ENCODE measurements at regions not wholly inside any gene's neighbourhood (a gene's known extent, or its start where the extent isn't known, plus 50 kb on each side); places are given as distances from the start of the nearest gene placed in this dataset.
A peak's percentile ranks its signal among the peaks of the same experiment; 100 is the strongest.

GRCh38 chr11:8740129-8740528, 57.5 kb downstream of the RPL27A start:
- no peak overlapping the region for H2BK5ac ChIP-seq (ENCODE audit: low read depth, low read length, poor library complexity, severe bottlenecking)
- no peak overlapping the region for H3K23ac ChIP-seq (ENCODE audit: low read length in 2 of 2)
- no peak overlapping the region for H2BK12ac ChIP-seq (ENCODE audit: low read length in 2 of 2)
- H2BK120ac ChIP-seq (ENCODE audit: low read depth, low read length): no peak overlapping the region
- no peak overlapping the region for H4K8ac ChIP-seq (ENCODE audit: low read length)
- no peak overlapping the region for H4K91ac ChIP-seq (ENCODE audit: low read length)
- no peak overlapping the region for H3K4me2 ChIP-seq (ENCODE audit: low read length, poor library complexity, severe bottlenecking)
- no peak overlapping the region for H3K9ac ChIP-seq (ENCODE audit: low read length)
- H2AFZ ChIP-seq (ENCODE audit: low read depth, low read length): no peak overlapping the region
- no peak overlapping the region for H2AK5ac ChIP-seq (ENCODE audit: low read length, severe bottlenecking)
- no peak overlapping the region for H2BK15ac ChIP-seq (ENCODE audit: low read depth, poor library complexity, severe bottlenecking)
- H3K4me1 ChIP-seq (ENCODE audit: control insufficient read depth, insufficient read depth, low read depth, low read length): peaks cover 4% of the 10 kb centered on the region
- no peak overlapping the region for H3K14ac ChIP-seq (ENCODE audit: low read length in 2 of 2)
- H3K36me3 ChIP-seq (ENCODE audit: control insufficient read depth in 1 of 2, insufficient read depth in 2 of 2, low read depth in 1 of 2, low read length in 2 of 2): peaks cover 24 to 66% of the 10 kb centered on the region in 2 experiments
- no peaks in the 10 kb centered on the region for H3K9me3 ChIP-seq (ENCODE audit: control insufficient read depth, low read length)
- H3K18ac ChIP-seq (ENCODE audit: low read depth in 1 of 2, low read length in 2 of 2): no peak overlapping the region
- H3K4ac ChIP-seq (ENCODE audit: low read depth in 1 of 2, low read length in 2 of 2): no peak overlapping the region
- no peak for DNase-seq
- no peak overlapping the region for H3K27ac ChIP-seq (ENCODE audit: low read length, poor library complexity, severe bottlenecking)
- 100% methylated on average over 2 of the region's 3 CpGs for WGBS
- no peak overlapping the region for H3K4me3 ChIP-seq (ENCODE audit: insufficient read depth in 1 of 2, low read depth in 1 of 2, low read length in 2 of 2)
- peaks cover 46% of the 10 kb centered on the region for H3K79me1 ChIP-seq (replicated peaks; ENCODE audit: low read length, poor library complexity, severe bottlenecking)
- H3K27me3 ChIP-seq (ENCODE audit: control insufficient read depth in 1 of 2, insufficient read depth in 1 of 2, low read length in 2 of 2): no peaks in the 10 kb centered on the region

DNA sequence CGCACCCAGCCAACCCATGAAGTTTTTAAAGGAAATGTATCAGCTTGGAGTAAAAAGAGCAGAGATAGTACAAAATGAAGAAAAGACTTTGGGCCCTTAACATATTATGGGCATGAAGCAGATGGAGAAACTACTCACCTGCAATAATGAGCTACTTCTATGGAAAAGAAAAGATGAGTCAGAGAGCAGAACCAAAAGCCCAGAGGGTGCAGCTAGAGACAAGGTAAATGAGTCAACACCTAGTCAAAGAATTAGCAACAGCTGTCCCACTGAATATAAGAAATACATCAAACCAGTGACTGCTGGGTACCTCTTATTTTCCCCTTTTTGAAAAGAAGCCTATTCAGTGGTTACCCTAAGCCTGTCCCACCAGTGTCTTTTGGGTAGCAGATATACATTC, 61.8 kb downstream of the RPL27A start:
- no peak overlapping the region for H2BK15ac ChIP-seq (ENCODE audit: low read depth, poor library complexity, severe bottlenecking)
- H2BK5ac ChIP-seq (ENCODE audit: low read depth, low read length, poor library complexity, severe bottlenecking): no peak overlapping the region
- H3K9me3 ChIP-seq (ENCODE audit: control insufficient read depth, low read length): no peaks in the 10 kb centered on the region
- no peak overlapping the region for H3K18ac ChIP-seq (ENCODE audit: low read depth in 1 of 2, low read length in 2 of 2)
- no peak overlapping the region for H3K23ac ChIP-seq (ENCODE audit: low read length in 2 of 2)
- no peak overlapping the region for H3K9ac ChIP-seq (ENCODE audit: low read length)
- H3K27me3 ChIP-seq (ENCODE audit: control insufficient read depth in 1 of 2, insufficient read depth in 1 of 2, low read length in 2 of 2): no peaks in the 10 kb centered on the region
- 100% methylated on average over 1 of the region's 1 CpG for WGBS
- H2AK5ac ChIP-seq (ENCODE audit: low read length, severe bottlenecking): no peak overlapping the region
- no peak overlapping the region for H4K8ac ChIP-seq (ENCODE audit: low read length)
- no peak for DNase-seq
- peaks cover 11% of the 10 kb centered on the region for H3K4me1 ChIP-seq (ENCODE audit: control insufficient read depth, insufficient read depth, low read depth, low read length)
- H2AFZ ChIP-seq (ENCODE audit: low read depth, low read length): no peak overlapping the region
- no peak overlapping the region for H3K4me2 ChIP-seq (ENCODE audit: low read length, poor library complexity, severe bottlenecking)
- no peak overlapping the region for H2BK12ac ChIP-seq (ENCODE audit: low read length in 2 of 2)
- H3K4me3 ChIP-seq (ENCODE audit: insufficient read depth in 1 of 2, low read depth in 1 of 2, low read length in 2 of 2): no peak overlapping the region
- no peak overlapping the region for H2BK120ac ChIP-seq (ENCODE audit: low read depth, low read length)
- H3K27ac ChIP-seq (ENCODE audit: low read length, poor library complexity, severe bottlenecking): no peak overlapping the region
- H3K14ac ChIP-seq (ENCODE audit: low read length in 2 of 2): no peak overlapping the region
- H3K4ac ChIP-seq (ENCODE audit: low read depth in 1 of 2, low read length in 2 of 2): no peak overlapping the region
- H3K36me3 ChIP-seq (ENCODE audit: control insufficient read depth in 1 of 2, insufficient read depth in 2 of 2, low read depth in 1 of 2, low read length in 2 of 2): peaks cover 11 to 63% of the 10 kb centered on the region in 2 experiments
- no peak overlapping the region for H4K91ac ChIP-seq (ENCODE audit: low read length)
- peaks cover 41% of the 10 kb centered on the region for H3K79me1 ChIP-seq (replicated peaks; ENCODE audit: low read length, poor library complexity, severe bottlenecking)

GRCh38 chr11:8745431-8746253, 63.0 kb downstream of the RPL27A start:
- Histone ChIP-seq H3K27ac (ENCODE audit: low read length, poor library complexity, severe bottlenecking) (peak overlapping the region; percentile 73), H2AFZ (ENCODE audit: low read depth, low read length) (no peak overlapping the region), H2BK120ac (ENCODE audit: low read depth, low read length) (no peak overlapping the region), H2BK5ac (ENCODE audit: low read depth, low read length, poor library complexity, severe bottlenecking) (no peak overlapping the region), H3K4me2 (ENCODE audit: low read length, poor library complexity, severe bottlenecking) (peak overlapping the region; percentile 32), H3K4ac (ENCODE audit: low read depth in 1 of 2, low read length in 2 of 2) (no peak overlapping the region), H3K79me1 (replicated peaks; ENCODE audit: low read length, poor library complexity, severe bottlenecking) (peaks cover 44% of the 10 kb centered on the region), H3K14ac (ENCODE audit: low read length in 2 of 2) (no peak overlapping the region), H3K23ac (ENCODE audit: low read length in 2 of 2) (no peak overlapping the region), H3K9ac (ENCODE audit: low read length) (no peak overlapping the region), H2BK12ac (ENCODE audit: low read length in 2 of 2) (no peak overlapping the region), H3K9me3 (ENCODE audit: control insufficient read depth, low read length) (no peaks in the 10 kb centered on the region), H3K27me3 (ENCODE audit: control insufficient read depth in 1 of 2, insufficient read depth in 1 of 2, low read length in 2 of 2) (no peaks in the 10 kb centered on the region), H3K4me3 (ENCODE audit: insufficient read depth in 1 of 2, low read depth in 1 of 2, low read length in 2 of 2) (no peak overlapping the region), H4K8ac (ENCODE audit: low read length) (no peak overlapping the region), H2BK15ac (ENCODE audit: low read depth, poor library complexity, severe bottlenecking) (no peak overlapping the region), H3K4me1 (ENCODE audit: control insufficient read depth, insufficient read depth, low read depth, low read length) (peaks cover 11% of the 10 kb centered on the region), H3K36me3 (ENCODE audit: control insufficient read depth in 1 of 2, insufficient read depth in 2 of 2, low read depth in 1 of 2, low read length in 2 of 2) (peaks cover 13 to 65% of the 10 kb centered on the region in 2 experiments), H4K91ac (ENCODE audit: low read length) (no peak overlapping the region), H3K18ac (ENCODE audit: low read depth in 1 of 2, low read length in 2 of 2) (no peak overlapping the region), H2AK5ac (ENCODE audit: low read length, severe bottlenecking) (peak overlapping the region; percentile 55)
- DNase-seq: no peak
- 84% methylated on average over 6 of the region's 6 CpGs for WGBS

DNA sequence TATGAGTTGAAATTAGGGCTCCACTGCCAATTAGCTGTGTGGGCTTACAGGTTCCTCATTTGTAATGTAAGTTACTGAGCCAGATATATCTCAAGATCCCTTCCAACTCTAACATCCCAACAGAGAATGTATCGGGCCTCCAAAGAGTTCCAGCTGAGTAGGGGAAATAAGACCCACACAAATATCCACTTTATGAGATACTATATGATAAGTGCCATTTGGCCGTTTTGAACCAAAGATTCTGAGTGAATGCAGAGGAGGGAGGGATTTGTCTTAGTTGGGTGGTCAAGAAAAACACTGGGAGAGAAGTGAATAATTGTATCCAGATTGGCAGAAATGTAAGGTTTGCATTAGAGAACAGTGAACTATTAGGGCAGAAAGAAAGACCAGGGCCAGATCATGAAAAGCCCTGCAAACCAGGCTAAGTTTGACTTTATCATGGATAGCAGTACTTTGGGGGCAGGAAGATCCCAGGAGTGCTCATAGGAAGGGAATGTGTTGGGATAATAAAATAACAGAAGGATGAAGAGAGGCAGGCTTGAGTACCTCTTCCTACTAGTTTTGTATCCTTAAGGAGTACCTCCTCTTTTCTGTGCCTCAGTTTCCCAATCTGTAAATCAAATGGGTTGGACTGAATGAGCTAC, 63.9 kb downstream of the RPL27A start:
- H3K27ac ChIP-seq (ENCODE audit: low read length, poor library complexity, severe bottlenecking): peak overlapping the region; percentile 73
- no peaks in the 10 kb centered on the region for H3K9me3 ChIP-seq (ENCODE audit: control insufficient read depth, low read length)
- no peak overlapping the region for H3K4ac ChIP-seq (ENCODE audit: low read depth in 1 of 2, low read length in 2 of 2)
- no peak for DNase-seq
- peak overlapping the region; percentile 8 for H3K4me2 ChIP-seq (ENCODE audit: low read length, poor library complexity, severe bottlenecking)
- H2BK5ac ChIP-seq (ENCODE audit: low read depth, low read length, poor library complexity, severe bottlenecking): no peak overlapping the region
- H3K4me1 ChIP-seq (ENCODE audit: control insufficient read depth, insufficient read depth, low read depth, low read length): peaks cover 11% of the 10 kb centered on the region
- H2AK5ac ChIP-seq (ENCODE audit: low read length, severe bottlenecking): peak overlapping the region; percentile 55
- no peak overlapping the region for H3K23ac ChIP-seq (ENCODE audit: low read length in 2 of 2)
- no peak overlapping the region for H3K9ac ChIP-seq (ENCODE audit: low read length)
- peaks cover 9 to 58% of the 10 kb centered on the region in 2 experiments for H3K36me3 ChIP-seq (ENCODE audit: control insufficient read depth in 1 of 2, insufficient read depth in 2 of 2, low read depth in 1 of 2, low read length in 2 of 2)
- H3K14ac ChIP-seq (ENCODE audit: low read length in 2 of 2): no peak overlapping the region
- no peak overlapping the region for H2BK120ac ChIP-seq (ENCODE audit: low read depth, low read length)
- WGBS: 93% methylated on average over 1 of the region's 2 CpGs
- H2BK15ac ChIP-seq (ENCODE audit: low read depth, poor library complexity, severe bottlenecking): no peak overlapping the region
- H3K4me3 ChIP-seq (ENCODE audit: insufficient read depth in 1 of 2, low read depth in 1 of 2, low read length in 2 of 2): no peak overlapping the region
- H2AFZ ChIP-seq (ENCODE audit: low read depth, low read length): no peak overlapping the region
- no peak overlapping the region for H2BK12ac ChIP-seq (ENCODE audit: low read length in 2 of 2)
- H4K8ac ChIP-seq (ENCODE audit: low read length): no peak overlapping the region
- H3K27me3 ChIP-seq (ENCODE audit: control insufficient read depth in 1 of 2, insufficient read depth in 1 of 2, low read length in 2 of 2): no peaks in the 10 kb centered on the region
- H3K79me1 ChIP-seq (replicated peaks; ENCODE audit: low read length, poor library complexity, severe bottlenecking): peaks cover 37% of the 10 kb centered on the region
- no peak overlapping the region for H3K18ac ChIP-seq (ENCODE audit: low read depth in 1 of 2, low read length in 2 of 2)
- H4K91ac ChIP-seq (ENCODE audit: low read length): no peak overlapping the region
